Osteoblast (primary cell): ENCODE measurements at regions not wholly inside any gene's neighbourhood (a gene's known extent, or its start where the extent isn't known, plus 50 kb on each side); places are given as distances from the start of the nearest gene placed in this dataset.

Experiments used
- DNase-seq: peaks from one replicate; pipeline ENCODE4 v3.0.0; 2011; ENCODE audit warnings: low spot score, mixed read lengths; ENCODE audit not compliant: insufficient read length; ENCODE audit errors: missing footprints
- H2AFZ ChIP-seq: 2 replicates; pipeline ENCODE4 v1.6.0; 2011; ENCODE audit warnings: mild to moderate bottlenecking, low read length
- H3K27ac ChIP-seq: 2 replicates; pipeline ENCODE4 v1.5.1; 2011; ENCODE audit warnings: mild to moderate bottlenecking, low read depth, low read length, moderate library complexity
- H3K27me3 ChIP-seq: 2 replicates; pipeline ENCODE4 v1.6.0; 2012; ENCODE audit warnings: mild to moderate bottlenecking, control low read depth, inconsistent platforms, low read length, moderate library complexity; ENCODE audit not compliant: insufficient read depth
- H3K36me3 ChIP-seq: 2 replicates; pipeline ENCODE4 v1.5.1; 2011; ENCODE audit warnings: mild to moderate bottlenecking, low read length, control low read depth, moderate library complexity; ENCODE audit not compliant: insufficient read depth
- H3K4me1 ChIP-seq: 2 replicates; pipeline ENCODE4 v1.5.1; 2011; ENCODE audit warnings: mild to moderate bottlenecking, low read length, control low read depth, moderate library complexity; ENCODE audit not compliant: insufficient read depth
- H3K4me2 ChIP-seq: 2 replicates; pipeline ENCODE4 v1.6.0; 2011; ENCODE audit warnings: mild to moderate bottlenecking, low read length; ENCODE audit not compliant: insufficient read depth
- H3K4me3 ChIP-seq: fragments of 200-600 bp; sonication (generic); 3 replicates; pipeline ENCODE4 v1.5.1; 2012; ENCODE audit warnings: mild to moderate bottlenecking, low read length, inconsistent platforms; ENCODE audit not compliant: insufficient read depth
- H3K79me2 ChIP-seq: 2 replicates; pipeline ENCODE4 v1.6.0; 2012; ENCODE audit warnings: mild to moderate bottlenecking, low read length, control low read depth, inconsistent platforms; ENCODE audit not compliant: insufficient read depth
- H3K9me3 ChIP-seq: 2 replicates; pipeline ENCODE4 v1.5.1; 2011; ENCODE audit warnings: low read depth, low read length, control low read depth
- H4K20me1 ChIP-seq: 2 replicates; pipeline ENCODE4 v1.6.0; 2012; ENCODE audit warnings: mild to moderate bottlenecking, low read length, control low read depth; ENCODE audit not compliant: insufficient read depth
- CTCF ChIP-seq: IDR thresholded peaks from 2 replicates; pipeline ENCODE4 v1.5.1; 2011; ENCODE audit warnings: mild to moderate bottlenecking, low read depth, low read length, moderate library complexity; ENCODE audit errors: extremely low read depth

- no peak for DNase-seq
- Histone ChIP-seq H3K4me2 (no peak overlapping the region), H3K79me2 (no peaks in the 10 kb centered on the region), H4K20me1 (no peaks in the 10 kb centered on the region), H3K4me1 (no peaks in the 10 kb centered on the region), H3K27ac (no peak overlapping the region), H3K27me3 (no peaks in the 10 kb centered on the region), H3K9me3 (no peaks in the 10 kb centered on the region), H3K36me3 (no peaks in the 10 kb centered on the region), H3K4me3 (no peak overlapping the region), H2AFZ (no peak overlapping the region)
- no peak for TF ChIP-seq CTCF
Measured at GRCh38 chr9:106207298-106207697, 513.0 kb downstream of the TMEM38B start.

GRCh38 chr9:106218427-106218826, 524.1 kb downstream of the TMEM38B start:
- H3K27me3 ChIP-seq = no peaks in the 10 kb centered on the region
- no peaks in the 10 kb centered on the region for H3K9me3 ChIP-seq
- no peaks in the 10 kb centered on the region for H3K79me2 ChIP-seq
- H4K20me1 ChIP-seq = no peaks in the 10 kb centered on the region
- no peak overlapping the region for H3K27ac ChIP-seq
- H3K4me3 ChIP-seq = no peak overlapping the region
- DNase-seq = no peak
- no peak overlapping the region for H3K4me2 ChIP-seq
- no peak overlapping the region for H2AFZ ChIP-seq
- H3K36me3 ChIP-seq = no peaks in the 10 kb centered on the region
- no peak for TF ChIP-seq CTCF
- no peaks in the 10 kb centered on the region for H3K4me1 ChIP-seq

GRCh38 chr9:106218854-106219253, 524.5 kb downstream of the TMEM38B start:
- Histone ChIP-seq H2AFZ (no peak overlapping the region), H3K4me2 (no peak overlapping the region), H4K20me1 (no peaks in the 10 kb centered on the region), H3K4me3 (no peak overlapping the region), H3K27ac (no peak overlapping the region), H3K36me3 (no peaks in the 10 kb centered on the region), H3K9me3 (no peaks in the 10 kb centered on the region), H3K27me3 (no peaks in the 10 kb centered on the region), H3K4me1 (no peaks in the 10 kb centered on the region), H3K79me2 (no peaks in the 10 kb centered on the region)
- no peak for TF ChIP-seq CTCF
- no peak for DNase-seq

GRCh38 chr9:106220415-106220814, 526.1 kb downstream of the TMEM38B start:
- Histone ChIP-seq H3K27ac (no peak overlapping the region), H4K20me1 (no peaks in the 10 kb centered on the region), H3K4me1 (no peaks in the 10 kb centered on the region), H3K79me2 (no peaks in the 10 kb centered on the region), H3K4me3 (no peak overlapping the region), H3K36me3 (no peaks in the 10 kb centered on the region), H3K27me3 (no peaks in the 10 kb centered on the region), H3K9me3 (no peaks in the 10 kb centered on the region), H2AFZ (no peak overlapping the region), H3K4me2 (no peak overlapping the region)
- no peak for TF ChIP-seq CTCF
- no peak for DNase-seq
